ENCODE measurements at regions not wholly inside any gene's neighbourhood (a gene's known extent, or its start where the extent isn't known, plus 50 kb on each side); places are given as distances from the start of the nearest gene placed in this dataset.

GRCh38 chr2:125713533-125713932, 942.4 kb upstream of the GYPC start:
- Histone ChIP-seq H3K27me3 (ENCODE audit: control insufficient read depth in 4 of 4, insufficient read depth in 4 of 4, low read length in 3 of 4) (peaks cover 0 to 4% (median 0%) of the 10 kb centered on the region in 4 donors), H3K27ac (ENCODE audit: low read depth in 1 of 2, low read length in 2 of 2) (no peak overlapping the region), H3K36me3 (ENCODE audit: control insufficient read depth in 4 of 4, insufficient read depth in 3 of 4, low read depth in 1 of 4, low read length in 3 of 4) (no peaks in the 10 kb centered on the region), H3K4me3 (ENCODE audit: low read depth in 1 of 3, low read length in 3 of 3) (no peak overlapping the region), H3K9ac (ENCODE audit: low read depth in 1 of 2, low read length in 2 of 2) (no peak overlapping the region), H3K9me3 (ENCODE audit: control insufficient read depth in 4 of 4, low read length in 3 of 4) (no peaks in the 10 kb centered on the region), H3K4me1 (ENCODE audit: control insufficient read depth in 4 of 4, insufficient read depth in 4 of 4, low read length in 3 of 4) (no peaks in the 10 kb centered on the region)
- no peak for DNase-seq (ENCODE audit: low spot score)
- WGBS = 81% methylated on average over 6 of the region's 6 CpGs
- no peak for TF ChIP-seq MAX (IDR thresholded peaks at IDR 0.05)

DNA sequence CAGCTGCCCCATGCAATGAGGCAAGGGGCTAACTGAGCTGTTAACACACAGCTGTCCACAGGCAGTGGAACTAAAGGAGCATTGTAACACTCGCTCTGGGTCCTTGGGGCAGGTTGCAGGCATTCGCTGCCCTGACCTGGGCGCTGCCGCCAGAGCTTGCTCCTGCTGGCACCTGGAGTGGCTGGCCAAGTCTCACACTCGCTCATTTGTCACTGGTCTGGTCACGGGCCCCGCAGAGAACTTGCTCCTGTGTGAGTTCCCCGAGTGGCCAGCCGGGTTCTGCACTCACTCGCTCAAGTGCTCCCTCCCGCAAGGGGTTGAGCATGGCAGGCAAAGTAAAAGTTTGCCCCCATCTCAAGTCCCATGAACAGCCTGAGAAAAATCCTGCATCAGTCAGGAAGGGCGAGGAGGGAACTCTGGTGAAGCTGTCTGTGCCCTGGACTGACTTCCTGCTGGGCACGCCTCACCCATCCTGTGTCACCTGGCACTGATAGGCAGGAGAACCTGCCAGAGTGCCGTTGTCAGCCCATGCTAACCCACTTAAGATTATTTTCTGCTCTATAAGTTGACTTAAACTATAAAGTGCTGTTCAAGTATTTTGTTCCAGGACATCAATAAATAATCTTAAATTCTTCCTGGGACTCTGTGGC, 934.8 kb upstream of the GYPC start:
- Histone ChIP-seq H3K27me3 (ENCODE audit: control insufficient read depth in 4 of 4, insufficient read depth in 4 of 4, low read length in 3 of 4) (peaks cover 0 to 6% (median 3%) of the 10 kb centered on the region in 4 donors), H3K9ac (ENCODE audit: low read depth in 1 of 2, low read length in 2 of 2) (no peak overlapping the region), H3K9me3 (ENCODE audit: control insufficient read depth in 4 of 4, low read length in 3 of 4) (no peaks in the 10 kb centered on the region), H3K4me3 (ENCODE audit: low read depth in 1 of 3, low read length in 3 of 3) (no peak overlapping the region), H3K27ac (ENCODE audit: low read depth in 1 of 2, low read length in 2 of 2) (no peak overlapping the region), H3K36me3 (ENCODE audit: control insufficient read depth in 4 of 4, insufficient read depth in 3 of 4, low read depth in 1 of 4, low read length in 3 of 4) (no peaks in the 10 kb centered on the region), H3K4me1 (ENCODE audit: control insufficient read depth in 4 of 4, insufficient read depth in 4 of 4, low read length in 3 of 4) (no peaks in the 10 kb centered on the region)
- DNase-seq (ENCODE audit: low spot score) = no peak
- TF ChIP-seq HNF4G (IDR thresholded peaks at IDR 0.05) (no peak), ZBTB33 (IDR thresholded peaks at IDR 0.05) (no peak)
- WGBS = 81% methylated on average over 14 of the region's 14 CpGs

DNA sequence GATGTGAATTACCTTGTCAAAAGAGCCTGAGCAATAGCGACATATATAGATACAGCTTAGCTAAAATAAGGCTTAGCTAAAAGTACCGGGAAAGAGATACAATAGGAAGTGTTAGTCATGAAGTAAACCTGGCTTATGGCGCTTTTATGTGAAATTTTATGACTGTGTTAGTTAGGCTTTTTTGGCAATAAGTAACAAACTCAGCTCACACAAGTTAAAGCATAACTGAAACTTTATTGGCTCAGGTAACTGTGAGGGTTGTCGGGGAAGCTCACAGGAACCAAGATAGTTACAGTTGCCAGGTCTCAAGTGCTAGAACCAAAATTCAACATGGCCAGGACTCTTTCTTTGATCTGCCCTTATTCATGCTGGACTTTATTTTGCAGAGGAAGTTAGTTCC, 925.0 kb upstream of the GYPC start:
- no peaks in the 10 kb centered on the region for H3K27me3 ChIP-seq (ENCODE audit: control insufficient read depth in 4 of 4, insufficient read depth in 4 of 4, low read length in 3 of 4)
- no peak overlapping the region for H3K4me3 ChIP-seq (ENCODE audit: low read depth in 1 of 3, low read length in 3 of 3)
- WGBS = 68% methylated on average over 4 of the region's 4 CpGs
- H3K27ac ChIP-seq (ENCODE audit: low read depth in 1 of 2, low read length in 2 of 2) = no peak overlapping the region
- no peaks in the 10 kb centered on the region for H3K4me1 ChIP-seq (ENCODE audit: control insufficient read depth in 4 of 4, insufficient read depth in 4 of 4, low read length in 3 of 4)
- H3K9me3 ChIP-seq (ENCODE audit: control insufficient read depth in 4 of 4, low read length in 3 of 4) = no peaks in the 10 kb centered on the region
- H3K36me3 ChIP-seq (ENCODE audit: control insufficient read depth in 4 of 4, insufficient read depth in 3 of 4, low read depth in 1 of 4, low read length in 3 of 4) = no peaks in the 10 kb centered on the region
- DNase-seq (ENCODE audit: low spot score) = no peak
- no peak for TF ChIP-seq FOXA1 (IDR thresholded peaks at IDR 0.05)
- TF ChIP-seq ZBTB33 (IDR thresholded peaks at IDR 0.05) = no peak
- no peak for TF ChIP-seq FOXA2 (IDR thresholded peaks at IDR 0.05)
- TF ChIP-seq YY1 (IDR thresholded peaks at IDR 0.05) = no peak
- no peak for TF ChIP-seq TAF1 (conservative IDR thresholded peaks at IDR 0.05)
- TF ChIP-seq GABPA (IDR thresholded peaks at IDR 0.05 in 1 of 2, conservative IDR thresholded peaks at IDR 0.05 in 1 of 2) = no peak
- no peak for TF ChIP-seq MAX (IDR thresholded peaks at IDR 0.05)
- no peak overlapping the region for H3K9ac ChIP-seq (ENCODE audit: low read depth in 1 of 2, low read length in 2 of 2)
